WTC11 (cell line): ENCODE measurements at regions not wholly inside any gene's neighbourhood (a gene's known extent, or its start where the extent isn't known, plus 50 kb on each side); places are given as distances from the start of the nearest gene placed in this dataset.

Experiments
- ATAC-seq: fragments of 200-7000 bp; cut with Tn5 transposase; 2 replicates; pipeline ENCODE4 v1.10.0; 2021; ENCODE audit warnings: mild to moderate bottlenecking, moderate library complexity
- CTCF ChIA-PET: fragments of 300-600 bp; sonication (Branson Sonifier 250); formaldehyde crosslinking; loops from one replicate; lab custom pipeline; 2021; ENCODE audit warnings: antibody characterized with exemption; lab: Charles Lee
- POLR2A ChIA-PET: fragments of 350-600 bp; sonication (Branson Sonifier 250); formaldehyde crosslinking; loops from one replicate; lab custom pipeline; 2021; ENCODE audit warnings: antibody characterized with exemption; lab: Charles Lee
- DNase-seq: peaks from one replicate; pipeline ENCODE4 v3.0.0; 2021; ENCODE audit warnings: low spot score
- H3K27ac Mint-ChIP-seq: 2 replicates; pipeline ENCODE4 v1.8.0; 2021; ENCODE audit warnings: mixed read lengths
- H3K27me3 Mint-ChIP-seq: 2 replicates; pipeline ENCODE4 v1.8.0; 2021; ENCODE audit warnings: low read depth, mild to moderate bottlenecking, moderate library complexity, mixed read lengths
- H3K36me3 Mint-ChIP-seq: 2 replicates; pipeline ENCODE4 v1.8.0; 2021; ENCODE audit warnings: mixed read lengths
- H3K4me1 Mint-ChIP-seq: 2 replicates; pipeline ENCODE4 v1.8.0; 2022; ENCODE audit warnings: mixed read lengths
- H3K4me3 Mint-ChIP-seq: 2 replicates; pipeline ENCODE4 v1.8.0; 2021; ENCODE audit warnings: mild to moderate bottlenecking, moderate library complexity, mixed read lengths
- H3K9me3 Mint-ChIP-seq: 2 replicates; pipeline ENCODE4 v1.8.0; 2021; ENCODE audit warnings: mixed read lengths
- CREB1 ChIP-seq: sonication (generic); formaldehyde crosslinking; IDR thresholded peaks from 2 replicates; pipeline ENCODE4 v1.8.0; 2023; ENCODE audit warnings: mild to moderate bottlenecking, missing genetic modification reagents
- FOXK1 ChIP-seq: sonication (generic); formaldehyde crosslinking; IDR thresholded peaks from 2 replicates; pipeline ENCODE4 v1.8.0; 2022; ENCODE audit warnings: mild to moderate bottlenecking, moderate library complexity, missing genetic modification reagents
- GABPB1 ChIP-seq: sonication (generic); formaldehyde crosslinking; IDR thresholded peaks from 2 replicates; pipeline ENCODE4 v1.8.1; 2023; ENCODE audit warnings: mild to moderate bottlenecking, missing genetic modification reagents
- JUN ChIP-seq: sonication (generic); formaldehyde crosslinking; IDR thresholded peaks from 2 replicates; pipeline ENCODE4 v1.8.0; 2023; ENCODE audit warnings: mild to moderate bottlenecking, missing genetic modification reagents
- MLX ChIP-seq: sonication (generic); formaldehyde crosslinking; IDR thresholded peaks from 2 replicates; pipeline ENCODE4 v1.8.1; 2023; ENCODE audit warnings: mild to moderate bottlenecking, missing genetic modification reagents, moderate library complexity
- MYBL2 ChIP-seq: sonication (generic); formaldehyde crosslinking; IDR thresholded peaks from 2 replicates; pipeline ENCODE4 v1.8.1; 2023; ENCODE audit warnings: mild to moderate bottlenecking, moderate library complexity, missing genetic modification reagents
- NFE2L1 ChIP-seq: sonication (generic); formaldehyde crosslinking; IDR thresholded peaks from 2 replicates; pipeline ENCODE4 v1.8.1; 2023; ENCODE audit warnings: missing genetic modification reagents
- TCF7 ChIP-seq: sonication (generic); formaldehyde crosslinking; IDR thresholded peaks from 2 replicates; pipeline ENCODE4 v1.8.0; 2022; ENCODE audit warnings: mild to moderate bottlenecking, low read depth, missing genetic modification reagents, moderate library complexity
- TP53 ChIP-seq: sonication (generic); formaldehyde crosslinking; IDR thresholded peaks from 2 replicates; pipeline ENCODE4 v1.8.1; 2023; ENCODE audit warnings: mild to moderate bottlenecking, missing genetic modification reagents
- ZNF138 ChIP-seq: sonication (generic); formaldehyde crosslinking; conservative IDR thresholded peaks from 2 replicates; pipeline ENCODE4 v1.8.1; 2022; ENCODE audit warnings: mild to moderate bottlenecking, moderate library complexity, missing genetic modification reagents
- ZNF281 ChIP-seq: sonication (generic); formaldehyde crosslinking; IDR thresholded peaks from 2 replicates; pipeline ENCODE4 v1.8.0; 2023; ENCODE audit warnings: mild to moderate bottlenecking, missing genetic modification reagents
- ZNF671 ChIP-seq: fragments of 250-450 bp; sonication (Bioruptor Pico); IDR thresholded peaks from 2 replicates; pipeline ENCODE4 v1.8.0; 2021; ENCODE audit warnings: mild to moderate bottlenecking
- TF ChIP-seq, protein P1 (sequence below): sonication (generic); formaldehyde crosslinking; IDR thresholded peaks from 2 replicates; pipeline ENCODE4 v1.8.0; 2022; ENCODE audit warnings: mild to moderate bottlenecking, missing genetic modification reagents
- TF ChIP-seq, protein P2 (sequence below): fragments of 250-450 bp; sonication (Bioruptor Pico); IDR thresholded peaks from 2 replicates; pipeline ENCODE4 v1.9.0; 2021; ENCODE audit warnings: mild to moderate bottlenecking, borderline replicate concordance
- TF ChIP-seq, protein P3 (sequence below): sonication (generic); formaldehyde crosslinking; IDR thresholded peaks from 2 replicates; pipeline ENCODE4 v1.8.0; 2022; ENCODE audit warnings: missing genetic modification reagents
- TF ChIP-seq, protein P4 (sequence below): sonication (generic); formaldehyde crosslinking; IDR thresholded peaks from 2 replicates; pipeline ENCODE4 v1.8.0; 2023; ENCODE audit warnings: missing genetic modification reagents, mild to moderate bottlenecking, borderline replicate concordance
- TF ChIP-seq, protein P5 (sequence below): fragments of 200-600 bp; IDR thresholded peaks from 2 replicates; pipeline ENCODE4 v1.8.0; 2022; ENCODE audit warnings: antibody characterized with exemption

GRCh38 chr15:31465083-31465955 is 138.7 kb downstream of the KLF13 start:
- CTCF ChIA-PET, result interaction anchor here (0.6 to 1.5 kb wide), 4 partner anchors 23 to 109 kb away, joined by 3 to 4 read pairs (median 4); no protein-coding TSS in a partner anchor
- TF ChIP-seq ZNF671 (CRISPR knock-in tag) (no peak), ZNF138 (no peak), NFE2L1 (CRISPR knock-in tag) (no peak), TCF7 (CRISPR knock-in tag) (no peak), ZNF281 (CRISPR knock-in tag) (no peak), CREB1 (CRISPR knock-in tag) (no peak), MYBL2 (CRISPR knock-in tag) (no peak), MLX (CRISPR knock-in tag) (no peak), GABPB1 (CRISPR knock-in tag) (no peak), JUN (no peak), TP53 (no peak), FOXK1 (CRISPR knock-in tag) (no peak)
- TF ChIP-seq, protein P1, sequence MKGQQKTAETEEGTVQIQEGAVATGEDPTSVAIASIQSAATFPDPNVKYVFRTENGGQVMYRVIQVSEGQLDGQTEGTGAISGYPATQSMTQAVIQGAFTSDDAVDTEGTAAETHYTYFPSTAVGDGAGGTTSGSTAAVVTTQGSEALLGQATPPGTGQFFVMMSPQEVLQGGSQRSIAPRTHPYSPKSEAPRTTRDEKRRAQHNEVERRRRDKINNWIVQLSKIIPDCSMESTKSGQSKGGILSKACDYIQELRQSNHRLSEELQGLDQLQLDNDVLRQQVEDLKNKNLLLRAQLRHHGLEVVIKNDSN (CRISPR knock-in tag), result no peak
- TF ChIP-seq, protein P2, sequence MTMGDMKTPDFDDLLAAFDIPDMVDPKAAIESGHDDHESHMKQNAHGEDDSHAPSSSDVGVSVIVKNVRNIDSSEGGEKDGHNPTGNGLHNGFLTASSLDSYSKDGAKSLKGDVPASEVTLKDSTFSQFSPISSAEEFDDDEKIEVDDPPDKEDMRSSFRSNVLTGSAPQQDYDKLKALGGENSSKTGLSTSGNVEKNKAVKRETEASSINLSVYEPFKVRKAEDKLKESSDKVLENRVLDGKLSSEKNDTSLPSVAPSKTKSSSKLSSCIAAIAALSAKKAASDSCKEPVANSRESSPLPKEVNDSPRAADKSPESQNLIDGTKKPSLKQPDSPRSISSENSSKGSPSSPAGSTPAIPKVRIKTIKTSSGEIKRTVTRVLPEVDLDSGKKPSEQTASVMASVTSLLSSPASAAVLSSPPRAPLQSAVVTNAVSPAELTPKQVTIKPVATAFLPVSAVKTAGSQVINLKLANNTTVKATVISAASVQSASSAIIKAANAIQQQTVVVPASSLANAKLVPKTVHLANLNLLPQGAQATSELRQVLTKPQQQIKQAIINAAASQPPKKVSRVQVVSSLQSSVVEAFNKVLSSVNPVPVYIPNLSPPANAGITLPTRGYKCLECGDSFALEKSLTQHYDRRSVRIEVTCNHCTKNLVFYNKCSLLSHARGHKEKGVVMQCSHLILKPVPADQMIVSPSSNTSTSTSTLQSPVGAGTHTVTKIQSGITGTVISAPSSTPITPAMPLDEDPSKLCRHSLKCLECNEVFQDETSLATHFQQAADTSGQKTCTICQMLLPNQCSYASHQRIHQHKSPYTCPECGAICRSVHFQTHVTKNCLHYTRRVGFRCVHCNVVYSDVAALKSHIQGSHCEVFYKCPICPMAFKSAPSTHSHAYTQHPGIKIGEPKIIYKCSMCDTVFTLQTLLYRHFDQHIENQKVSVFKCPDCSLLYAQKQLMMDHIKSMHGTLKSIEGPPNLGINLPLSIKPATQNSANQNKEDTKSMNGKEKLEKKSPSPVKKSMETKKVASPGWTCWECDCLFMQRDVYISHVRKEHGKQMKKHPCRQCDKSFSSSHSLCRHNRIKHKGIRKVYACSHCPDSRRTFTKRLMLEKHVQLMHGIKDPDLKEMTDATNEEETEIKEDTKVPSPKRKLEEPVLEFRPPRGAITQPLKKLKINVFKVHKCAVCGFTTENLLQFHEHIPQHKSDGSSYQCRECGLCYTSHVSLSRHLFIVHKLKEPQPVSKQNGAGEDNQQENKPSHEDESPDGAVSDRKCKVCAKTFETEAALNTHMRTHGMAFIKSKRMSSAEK, result no peak
- TF ChIP-seq, protein P3, sequence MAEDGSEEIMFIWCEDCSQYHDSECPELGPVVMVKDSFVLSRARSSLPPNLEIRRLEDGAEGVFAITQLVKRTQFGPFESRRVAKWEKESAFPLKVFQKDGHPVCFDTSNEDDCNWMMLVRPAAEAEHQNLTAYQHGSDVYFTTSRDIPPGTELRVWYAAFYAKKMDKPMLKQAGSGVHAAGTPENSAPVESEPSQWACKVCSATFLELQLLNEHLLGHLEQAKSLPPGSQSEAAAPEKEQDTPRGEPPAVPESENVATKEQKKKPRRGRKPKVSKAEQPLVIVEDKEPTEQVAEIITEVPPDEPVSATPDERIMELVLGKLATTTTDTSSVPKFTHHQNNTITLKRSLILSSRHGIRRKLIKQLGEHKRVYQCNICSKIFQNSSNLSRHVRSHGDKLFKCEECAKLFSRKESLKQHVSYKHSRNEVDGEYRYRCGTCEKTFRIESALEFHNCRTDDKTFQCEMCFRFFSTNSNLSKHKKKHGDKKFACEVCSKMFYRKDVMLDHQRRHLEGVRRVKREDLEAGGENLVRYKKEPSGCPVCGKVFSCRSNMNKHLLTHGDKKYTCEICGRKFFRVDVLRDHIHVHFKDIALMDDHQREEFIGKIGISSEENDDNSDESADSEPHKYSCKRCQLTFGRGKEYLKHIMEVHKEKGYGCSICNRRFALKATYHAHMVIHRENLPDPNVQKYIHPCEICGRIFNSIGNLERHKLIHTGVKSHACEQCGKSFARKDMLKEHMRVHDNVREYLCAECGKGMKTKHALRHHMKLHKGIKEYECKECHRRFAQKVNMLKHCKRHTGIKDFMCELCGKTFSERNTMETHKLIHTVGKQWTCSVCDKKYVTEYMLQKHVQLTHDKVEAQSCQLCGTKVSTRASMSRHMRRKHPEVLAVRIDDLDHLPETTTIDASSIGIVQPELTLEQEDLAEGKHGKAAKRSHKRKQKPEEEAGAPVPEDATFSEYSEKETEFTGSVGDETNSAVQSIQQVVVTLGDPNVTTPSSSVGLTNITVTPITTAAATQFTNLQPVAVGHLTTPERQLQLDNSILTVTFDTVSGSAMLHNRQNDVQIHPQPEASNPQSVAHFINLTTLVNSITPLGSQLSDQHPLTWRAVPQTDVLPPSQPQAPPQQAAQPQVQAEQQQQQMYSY (CRISPR knock-in tag), result no peak
- TF ChIP-seq, protein P4, sequence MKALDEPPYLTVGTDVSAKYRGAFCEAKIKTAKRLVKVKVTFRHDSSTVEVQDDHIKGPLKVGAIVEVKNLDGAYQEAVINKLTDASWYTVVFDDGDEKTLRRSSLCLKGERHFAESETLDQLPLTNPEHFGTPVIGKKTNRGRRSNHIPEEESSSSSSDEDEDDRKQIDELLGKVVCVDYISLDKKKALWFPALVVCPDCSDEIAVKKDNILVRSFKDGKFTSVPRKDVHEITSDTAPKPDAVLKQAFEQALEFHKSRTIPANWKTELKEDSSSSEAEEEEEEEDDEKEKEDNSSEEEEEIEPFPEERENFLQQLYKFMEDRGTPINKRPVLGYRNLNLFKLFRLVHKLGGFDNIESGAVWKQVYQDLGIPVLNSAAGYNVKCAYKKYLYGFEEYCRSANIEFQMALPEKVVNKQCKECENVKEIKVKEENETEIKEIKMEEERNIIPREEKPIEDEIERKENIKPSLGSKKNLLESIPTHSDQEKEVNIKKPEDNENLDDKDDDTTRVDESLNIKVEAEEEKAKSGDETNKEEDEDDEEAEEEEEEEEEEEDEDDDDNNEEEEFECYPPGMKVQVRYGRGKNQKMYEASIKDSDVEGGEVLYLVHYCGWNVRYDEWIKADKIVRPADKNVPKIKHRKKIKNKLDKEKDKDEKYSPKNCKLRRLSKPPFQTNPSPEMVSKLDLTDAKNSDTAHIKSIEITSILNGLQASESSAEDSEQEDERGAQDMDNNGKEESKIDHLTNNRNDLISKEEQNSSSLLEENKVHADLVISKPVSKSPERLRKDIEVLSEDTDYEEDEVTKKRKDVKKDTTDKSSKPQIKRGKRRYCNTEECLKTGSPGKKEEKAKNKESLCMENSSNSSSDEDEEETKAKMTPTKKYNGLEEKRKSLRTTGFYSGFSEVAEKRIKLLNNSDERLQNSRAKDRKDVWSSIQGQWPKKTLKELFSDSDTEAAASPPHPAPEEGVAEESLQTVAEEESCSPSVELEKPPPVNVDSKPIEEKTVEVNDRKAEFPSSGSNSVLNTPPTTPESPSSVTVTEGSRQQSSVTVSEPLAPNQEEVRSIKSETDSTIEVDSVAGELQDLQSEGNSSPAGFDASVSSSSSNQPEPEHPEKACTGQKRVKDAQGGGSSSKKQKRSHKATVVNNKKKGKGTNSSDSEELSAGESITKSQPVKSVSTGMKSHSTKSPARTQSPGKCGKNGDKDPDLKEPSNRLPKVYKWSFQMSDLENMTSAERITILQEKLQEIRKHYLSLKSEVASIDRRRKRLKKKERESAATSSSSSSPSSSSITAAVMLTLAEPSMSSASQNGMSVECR (CRISPR knock-in tag), result no peak
- TF ChIP-seq, protein P5, sequence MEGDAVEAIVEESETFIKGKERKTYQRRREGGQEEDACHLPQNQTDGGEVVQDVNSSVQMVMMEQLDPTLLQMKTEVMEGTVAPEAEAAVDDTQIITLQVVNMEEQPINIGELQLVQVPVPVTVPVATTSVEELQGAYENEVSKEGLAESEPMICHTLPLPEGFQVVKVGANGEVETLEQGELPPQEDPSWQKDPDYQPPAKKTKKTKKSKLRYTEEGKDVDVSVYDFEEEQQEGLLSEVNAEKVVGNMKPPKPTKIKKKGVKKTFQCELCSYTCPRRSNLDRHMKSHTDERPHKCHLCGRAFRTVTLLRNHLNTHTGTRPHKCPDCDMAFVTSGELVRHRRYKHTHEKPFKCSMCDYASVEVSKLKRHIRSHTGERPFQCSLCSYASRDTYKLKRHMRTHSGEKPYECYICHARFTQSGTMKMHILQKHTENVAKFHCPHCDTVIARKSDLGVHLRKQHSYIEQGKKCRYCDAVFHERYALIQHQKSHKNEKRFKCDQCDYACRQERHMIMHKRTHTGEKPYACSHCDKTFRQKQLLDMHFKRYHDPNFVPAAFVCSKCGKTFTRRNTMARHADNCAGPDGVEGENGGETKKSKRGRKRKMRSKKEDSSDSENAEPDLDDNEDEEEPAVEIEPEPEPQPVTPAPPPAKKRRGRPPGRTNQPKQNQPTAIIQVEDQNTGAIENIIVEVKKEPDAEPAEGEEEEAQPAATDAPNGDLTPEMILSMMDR, result no peak

More at GRCh38 chr15:31465083-31465955, 138.7 kb downstream of the KLF13 start:
- ATAC-seq, result no peak
- H3K36me3 Mint-ChIP-seq, result no peaks in the 10 kb centered on the region
- no peaks in the 10 kb centered on the region; the same call in 1 of the 2 replicates for H3K27me3 Mint-ChIP-seq
- H3K4me3 Mint-ChIP-seq, result no peak overlapping the region
- H3K4me1 Mint-ChIP-seq, result no peaks in the 10 kb centered on the region
- H3K9me3 Mint-ChIP-seq, result no peaks in the 10 kb centered on the region
- DNase-seq, result no peak
- POLR2A ChIA-PET, result interaction anchor here (0.9 kb wide), 1 partner anchor 10 kb away, joined by 4 read pairs; no protein-coding TSS in a partner anchor
- H3K27ac Mint-ChIP-seq, result 0 out of 2 replicates have a peak overlapping the region, but pooled peaks have one; percentile 49
